GM19238 (cell line): ENCODE measurements at regions not wholly inside any gene's neighbourhood (a gene's known extent, or its start where the extent isn't known, plus 50 kb on each side); places are given as distances from the start of the nearest gene placed in this dataset.
"Not testable (repeated sequence)": the region's sequence is repeated elsewhere in the genome, so short reads cannot be mapped to it uniquely, and the experiment has no call there.

Experiments used
- DNase-seq: peaks from one replicate; pipeline ENCODE4 v3.0.0; 2011; ENCODE audit warnings: low spot score; ENCODE audit not compliant: insufficient read length

DNA sequence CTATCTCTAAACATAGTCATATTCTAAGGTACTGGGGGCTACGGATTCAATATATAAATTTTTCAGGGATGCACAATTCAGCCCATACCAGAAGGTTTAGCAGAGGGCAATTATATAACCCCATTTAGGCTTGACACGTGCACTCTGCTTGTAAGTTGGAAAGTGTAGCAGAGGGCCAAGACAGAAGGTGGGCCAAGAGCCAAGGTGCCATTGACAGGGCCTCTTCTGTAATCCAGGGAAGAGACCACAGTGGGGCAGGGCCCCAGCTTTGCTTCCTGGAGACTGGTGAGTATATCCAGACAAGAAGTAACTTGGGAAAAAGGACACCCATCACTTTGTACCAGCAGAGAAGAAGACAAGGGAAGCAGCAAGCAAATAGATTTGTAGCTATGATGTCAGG lies 672.4 kb upstream of the MARCKS start:
- DNase-seq = no peak

DNA sequence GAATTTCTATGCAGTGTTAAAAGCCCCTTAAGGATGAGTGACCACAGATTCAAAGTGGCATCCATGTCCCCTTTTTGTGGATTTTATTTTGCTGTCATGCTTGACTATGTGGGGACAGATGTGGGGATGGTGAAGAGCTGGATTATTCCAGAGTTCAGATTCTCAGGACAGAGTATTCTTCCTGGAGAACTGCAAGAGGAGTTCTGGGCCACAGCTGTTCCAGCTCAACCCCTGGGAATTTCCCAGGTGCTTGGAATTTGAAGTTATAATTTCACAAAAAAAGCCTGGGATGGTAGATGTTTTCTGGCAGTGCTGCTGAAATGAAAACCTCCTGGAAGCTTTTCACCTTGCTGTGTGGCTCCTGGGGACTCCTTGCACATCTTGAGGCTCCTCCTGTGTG lies 671.8 kb upstream of the MARCKS start:
- DNase-seq = no peak

DNA sequence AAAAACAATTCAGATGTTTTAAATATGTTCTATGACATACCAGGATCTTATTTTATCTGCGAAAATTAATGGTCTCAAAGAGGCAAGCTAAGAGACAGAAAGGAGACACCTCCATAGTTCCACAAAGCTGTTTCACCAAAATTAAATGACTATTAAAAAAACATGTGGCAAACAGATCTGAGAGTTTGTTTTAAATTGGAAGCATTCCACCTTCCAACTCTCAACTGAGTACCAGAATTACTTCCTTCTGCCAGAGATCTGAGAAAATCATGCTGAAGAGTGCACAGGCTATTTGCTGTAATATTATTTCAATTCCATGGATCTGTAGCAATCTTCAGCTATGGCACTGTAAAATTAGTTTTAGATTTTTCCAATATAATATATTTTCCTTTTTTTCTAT lies 669.5 kb upstream of the MARCKS start:
- no peak for DNase-seq

GRCh38 chr6:113188962-113189361 lies 668.2 kb upstream of the MARCKS start:
- no peak for DNase-seq

DNA sequence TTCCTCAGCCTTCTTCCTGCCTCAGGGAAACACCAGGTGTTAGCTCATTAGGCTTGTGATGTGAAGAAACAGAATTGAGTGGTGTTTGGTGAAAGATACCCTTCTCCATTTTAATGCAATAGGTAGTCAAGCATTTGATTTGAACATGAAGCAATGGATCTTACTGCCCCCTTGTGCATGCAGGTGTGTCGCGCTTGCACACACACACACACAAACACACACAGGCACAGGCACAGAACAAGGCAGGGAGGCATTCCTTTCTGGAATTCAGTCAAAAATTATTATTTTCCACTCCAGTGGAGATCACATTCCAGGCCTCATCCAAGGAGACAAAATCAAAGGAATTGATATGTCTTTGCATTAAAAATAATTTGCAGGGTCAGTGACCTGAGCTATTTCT lies 667.0 kb upstream of the MARCKS start:
- no peak for DNase-seq

- DNase-seq = no peak
These were observed 663.1 kb upstream of the MARCKS start for GRCh38 chr6:113194090-113194489.

DNA sequence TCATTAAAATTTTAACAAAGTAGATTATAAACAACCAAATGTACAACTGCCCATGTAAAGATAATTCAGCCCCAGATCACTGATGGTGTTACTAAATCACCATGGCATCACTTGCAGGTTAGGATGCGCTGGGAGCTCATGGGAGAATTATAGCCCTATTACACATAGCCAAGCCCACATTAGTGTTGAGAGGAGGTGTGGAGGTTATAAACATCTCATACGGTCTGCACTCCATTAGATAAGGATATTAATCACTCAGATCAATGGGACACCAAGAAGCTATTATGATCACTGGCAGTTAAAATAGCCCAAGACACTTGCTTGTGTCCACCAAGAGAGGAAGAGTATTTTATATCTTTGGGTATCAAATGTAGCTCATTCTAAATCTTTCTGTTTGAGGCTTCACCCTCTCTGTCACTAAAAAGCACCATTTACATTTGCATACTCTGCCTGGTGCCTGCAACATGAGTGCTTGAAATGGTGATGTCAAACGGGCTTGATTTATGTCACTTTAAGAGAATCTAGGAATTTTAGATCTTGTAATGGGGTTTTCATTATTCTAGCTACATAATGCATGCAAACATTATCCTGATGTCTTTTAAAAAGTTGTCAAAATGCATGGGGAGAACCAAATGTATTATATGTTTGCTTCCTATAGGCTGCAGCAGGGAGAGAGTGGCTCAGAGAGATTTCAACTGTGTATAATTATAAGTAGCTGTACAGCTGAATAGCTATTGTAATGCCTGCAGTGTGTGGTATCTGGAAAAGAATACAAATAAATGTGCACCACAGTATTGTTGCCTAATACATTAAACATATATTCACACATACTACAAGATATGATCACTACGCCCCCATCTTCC lies 654.1 kb upstream of the MARCKS start:
- DNase-seq = no peak

- DNase-seq = no peak
These were observed 653.4 kb upstream of the MARCKS start for GRCh38 chr6:113203715-113204110.

DNA sequence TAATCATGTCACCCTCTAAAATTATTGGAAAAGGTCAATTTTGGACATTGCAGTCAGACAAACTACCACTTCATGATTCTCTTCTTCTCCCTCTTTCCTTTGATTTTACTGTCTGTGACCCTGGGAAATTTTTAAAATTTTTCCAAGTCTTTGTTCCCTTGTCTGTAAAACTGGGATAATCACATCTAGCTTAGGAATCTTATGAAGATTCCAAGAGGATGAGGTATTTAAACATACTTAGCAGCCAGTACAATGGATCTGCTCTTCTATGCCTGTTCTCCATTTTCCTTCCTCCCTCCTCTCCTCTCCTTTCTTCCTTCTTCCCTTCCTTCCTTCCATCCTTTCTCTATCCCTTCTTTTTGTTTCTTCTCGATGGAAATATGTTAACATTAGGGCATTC lies 651.6 kb upstream of the MARCKS start:
- DNase-seq = no peak

GRCh38 chr6:113208726-113209125 lies 648.4 kb upstream of the MARCKS start:
- no peak for DNase-seq

GRCh38 chr6:113209315-113209714 lies 647.8 kb upstream of the MARCKS start:
- DNase-seq = no peak

GRCh38 chr6:113211170-113211569 lies 646.0 kb upstream of the MARCKS start:
- DNase-seq = no peak

GRCh38 chr6:113219783-113220182 lies 637.4 kb upstream of the MARCKS start:
- DNase-seq = no peak

GRCh38 chr6:113220832-113221231 lies 636.3 kb upstream of the MARCKS start:
- no peak for DNase-seq

GRCh38 chr6:113221850-113222249 lies 635.3 kb upstream of the MARCKS start:
- no peak for DNase-seq

GRCh38 chr6:113246186-113246585 lies 611.0 kb upstream of the MARCKS start:
- no peak for DNase-seq

DNA sequence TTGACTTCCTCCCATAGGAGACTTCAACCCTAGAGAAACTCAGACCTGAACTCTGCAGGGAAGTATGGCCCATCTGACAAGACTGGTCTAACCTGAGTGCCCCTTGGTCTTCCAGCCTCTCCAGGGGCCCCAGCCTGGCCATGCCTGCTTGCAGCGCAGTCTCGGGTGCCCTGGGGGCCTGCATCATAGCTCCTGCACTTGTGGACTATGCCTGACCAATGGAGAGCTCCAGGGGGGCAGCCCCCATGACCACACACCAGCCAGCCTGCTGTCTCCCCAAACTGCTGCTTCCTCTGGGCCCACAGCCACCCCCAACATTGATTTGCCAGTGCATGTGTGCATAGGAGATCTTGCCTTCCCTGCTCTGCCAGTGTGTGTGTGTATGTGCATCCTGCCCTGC lies 608.6 kb upstream of the MARCKS start:
- no peak for DNase-seq

- not testable (repeated sequence) for DNase-seq
These were observed 603.0 kb upstream of the MARCKS start for GRCh38 chr6:113254194-113254593.

DNA sequence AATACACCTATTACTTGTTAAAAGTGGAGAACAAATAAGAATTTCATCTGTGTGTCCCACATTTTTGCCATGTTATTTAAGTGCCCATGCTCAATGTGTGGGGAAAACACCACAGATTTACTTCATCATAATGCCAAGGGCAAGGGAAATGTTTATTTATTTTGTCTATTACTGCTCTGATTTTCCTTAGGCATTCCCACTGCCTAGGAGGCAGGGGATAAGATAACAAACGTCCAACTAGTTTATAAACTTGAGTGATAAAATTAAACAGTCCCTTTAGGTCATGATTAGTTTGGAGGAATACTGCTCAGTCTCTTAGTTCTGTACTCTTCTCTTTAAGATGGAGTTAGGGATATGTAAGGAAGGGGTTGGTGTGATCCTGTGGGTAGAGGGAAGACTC lies 598.4 kb upstream of the MARCKS start:
- DNase-seq = no peak

GRCh38 chr6:113271437-113271836 lies 585.7 kb upstream of the MARCKS start:
- no peak for DNase-seq

GRCh38 chr6:113276601-113277000 lies 580.5 kb upstream of the MARCKS start:
- no peak for DNase-seq

DNA sequence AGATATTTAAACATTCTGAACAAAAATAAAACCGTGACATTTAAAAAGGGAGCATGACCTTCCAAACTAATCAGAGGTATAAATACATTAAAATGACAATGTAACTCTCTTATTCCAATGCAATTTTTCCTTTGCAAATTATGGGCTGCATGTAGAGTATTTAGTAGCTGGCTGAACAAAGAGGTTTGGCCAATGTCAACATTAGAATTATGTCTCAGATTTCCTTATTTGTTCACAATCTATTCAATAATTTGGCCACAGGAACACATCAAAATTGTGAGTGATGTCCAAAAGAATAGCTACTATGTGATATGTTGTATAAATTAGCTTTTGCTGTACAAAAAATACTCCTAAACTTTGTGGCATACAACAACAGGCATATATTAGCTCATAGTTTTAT lies 580.0 kb upstream of the MARCKS start:
- no peak for DNase-seq

GRCh38 chr6:113281014-113281413 lies 576.1 kb upstream of the MARCKS start:
- DNase-seq = no peak

- no peak for DNase-seq
These were observed 575.7 kb upstream of the MARCKS start for GRCh38 chr6:113281431-113281830.
